Urothelium cell line (cell line): ENCODE measurements at regions not wholly inside any gene's neighbourhood (a gene's known extent, or its start where the extent isn't known, plus 50 kb on each side); places are given as distances from the start of the nearest gene placed in this dataset.
"Not testable (repeated sequence)": the region's sequence is repeated elsewhere in the genome, so short reads cannot be mapped to it uniquely, and the experiment has no call there.

Experiments
- DNase-seq: peaks from one replicate; pipeline ENCODE4 v3.0.0; 2011; ENCODE audit warnings: low spot score, mixed read lengths
- FAIRE-seq: peaks from 2 replicates; lab custom pipeline; 2011; peaks lifted over from hg19 to GRCh38; lab: Jason Lieb, UNC

DNA sequence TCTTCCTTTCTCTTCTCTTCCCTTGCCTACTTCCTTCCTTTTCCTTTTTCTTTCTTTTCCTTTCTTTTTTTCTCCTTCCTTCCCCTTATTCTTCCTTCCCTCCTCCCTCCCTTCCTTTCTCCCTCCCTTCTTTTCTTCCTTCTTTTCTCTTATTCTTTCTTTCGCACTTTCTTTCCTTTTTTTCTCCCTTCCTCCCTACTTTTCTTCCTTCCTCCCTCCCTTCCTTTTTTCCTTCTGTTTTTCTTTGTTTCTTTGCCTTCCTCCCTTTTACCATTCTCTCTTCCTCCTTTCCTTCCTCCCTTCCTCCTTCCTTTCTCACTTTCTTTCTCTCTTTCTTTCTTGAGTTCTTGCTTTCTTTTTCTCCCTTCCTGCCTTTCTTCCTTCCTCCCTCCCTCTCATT lies 416.5 kb downstream of the ANKRD30B start:
- not testable (repeated sequence) for FAIRE-seq

DNA sequence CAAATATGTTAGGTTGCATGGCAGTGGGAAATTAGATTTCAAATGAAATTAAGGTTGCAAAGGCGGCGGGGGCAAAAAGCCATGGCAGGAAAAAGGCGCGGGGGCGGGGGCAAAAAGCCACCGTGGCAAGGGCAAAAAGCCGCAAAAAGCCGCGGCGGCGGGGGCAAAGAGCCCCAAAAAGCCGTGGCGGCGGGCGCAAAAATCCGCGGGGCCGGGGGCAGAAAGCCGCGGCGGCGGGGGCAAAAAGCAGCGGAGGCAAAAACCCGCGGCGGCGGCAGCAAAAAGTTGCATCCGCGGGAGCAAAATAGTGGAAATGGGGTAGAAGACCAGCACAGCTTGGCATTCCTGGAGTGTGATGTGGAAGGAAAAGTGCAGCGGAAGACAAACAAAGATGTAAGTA lies 417.1 kb downstream of the ANKRD30B start:
- DNase-seq = peak; percentile 42

More for the DNA sequence above, 416.5 kb downstream of the ANKRD30B start:
- not testable (repeated sequence) for DNase-seq

GRCh38 chr18:15193028-15193427 lies 445.1 kb downstream of the ANKRD30B start:
- not testable (repeated sequence) for FAIRE-seq, DNase-seq

More for the DNA sequence above, 417.1 kb downstream of the ANKRD30B start:
- no peak for FAIRE-seq

DNA sequence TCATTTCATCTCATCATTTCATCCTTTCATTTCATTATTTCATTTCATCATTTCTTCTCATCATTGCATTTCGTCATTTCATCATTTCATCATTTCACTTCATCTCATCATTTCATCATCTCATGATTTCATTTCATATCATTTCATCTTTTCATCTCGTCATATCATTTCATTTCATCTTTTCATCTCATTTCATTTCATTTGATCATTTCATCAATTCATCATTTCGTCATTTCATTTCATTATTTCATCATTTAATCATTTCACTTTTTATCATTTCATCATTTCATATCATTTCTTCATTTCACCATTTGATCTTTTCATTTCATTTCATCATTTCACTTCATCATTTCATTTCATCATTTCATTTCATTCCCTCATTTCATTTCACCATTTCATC lies 445.8 kb downstream of the ANKRD30B start:
- not testable (repeated sequence) for FAIRE-seq, DNase-seq

- FAIRE-seq (peak; percentile 59), DNase-seq (peak; percentile 59)
Observed at GRCh38 chr18:15197338-15198115, 449.6 kb downstream of the ANKRD30B start.

- FAIRE-seq = no peak
- peak; percentile 24 for DNase-seq
Observed at GRCh38 chr18:15198116-15198389, 450.1 kb downstream of the ANKRD30B start.
